ENCODE measurements at regions not wholly inside any gene's neighbourhood (a gene's known extent, or its start where the extent isn't known, plus 50 kb on each side); places are given as distances from the start of the nearest gene placed in this dataset.

DNA sequence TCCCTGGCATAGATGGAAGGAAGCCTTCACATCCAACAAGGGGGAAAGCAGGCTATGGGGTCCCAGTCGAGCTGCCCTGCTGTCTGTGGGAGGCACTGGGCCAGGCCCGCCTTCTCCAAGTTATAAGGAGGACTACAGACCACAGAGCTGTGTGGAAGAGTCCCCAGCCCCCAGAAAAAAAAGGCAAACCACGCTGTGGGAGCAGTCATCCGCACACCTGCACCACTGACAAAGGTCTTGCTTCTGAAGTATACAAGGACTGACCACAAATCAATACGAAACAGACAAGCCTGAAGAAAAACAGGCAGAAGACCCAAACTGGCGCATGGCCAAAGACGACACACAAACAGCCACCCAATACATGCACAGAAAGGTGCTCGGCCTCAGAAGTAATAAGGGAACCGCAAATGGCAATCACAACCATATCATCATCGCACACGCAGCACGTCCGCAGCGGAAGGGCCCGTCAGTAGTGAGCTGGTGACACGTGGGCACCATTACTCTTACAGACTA is 384.1 kb downstream of the CTTN start:
- ChIA-PET POLR2A (no interaction called here), CTCF (no interaction called here)
- no peak for DNase-seq
- H3K4me1 ChIP-seq (ENCODE audit: control extremely low read depth in 1 of 4, control insufficient read depth in 4 of 4, insufficient read depth in 4 of 4, low read length in 3 of 4) = peaks cover 0 to 2% (median 0%) of the 10 kb centered on the region in 4 experiments
- peaks cover 0 to 3% (median 0%) of the 10 kb centered on the region in 5 experiments for H3K9me3 ChIP-seq (ENCODE audit: control extremely low read depth in 1 of 5, control insufficient read depth in 4 of 5, insufficient read depth in 2 of 5, low read depth in 1 of 5, low read length in 4 of 5)
- peaks cover 0 to 3% (median 0%) of the 10 kb centered on the region in 5 experiments for H3K27me3 ChIP-seq (replicated peaks in 2 of 5; ENCODE audit: control insufficient read depth in 4 of 5, insufficient read depth in 5 of 5, low read length in 4 of 5)
- no peak overlapping the region for H3K27ac ChIP-seq (ENCODE audit: insufficient read depth in 1 of 2, low read depth in 1 of 2, low read length in 2 of 2, poor library complexity in 1 of 2, severe bottlenecking in 2 of 2)
- H3K4me3 ChIP-seq (ENCODE audit: control insufficient read depth in 1 of 7, extremely low read depth in 1 of 7, insufficient read depth in 4 of 7, low read depth in 2 of 7, low read length in 6 of 7) = no peak overlapping the region
- WGBS (ENCODE audit: insufficient coverage) = 92% methylated on average over 12 of the region's 16 CpGs
- H3K36me3 ChIP-seq (ENCODE audit: control insufficient read depth in 4 of 4, insufficient read depth in 4 of 4, low read length in 3 of 4) = no peaks in the 10 kb centered on the region

DNA sequence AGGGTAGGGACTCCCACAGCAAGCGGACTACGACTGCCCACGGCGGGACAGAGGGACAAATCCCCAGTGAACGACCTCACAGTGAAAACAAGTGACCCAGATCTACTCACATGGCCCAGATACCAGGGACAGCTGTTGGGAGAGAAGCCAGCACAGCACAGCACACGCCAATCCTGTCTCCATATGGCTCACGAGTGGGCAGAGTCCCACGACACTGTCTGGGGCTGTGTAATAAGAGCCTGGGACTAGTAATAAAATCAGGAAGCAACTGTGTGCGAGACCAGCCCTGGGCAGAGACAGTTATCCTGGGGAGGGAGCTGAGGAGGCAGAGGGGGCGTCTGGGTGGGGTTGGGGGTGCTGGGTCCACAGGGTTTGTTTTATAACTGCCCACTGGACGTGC is 385.0 kb downstream of the CTTN start:
- Histone ChIP-seq H3K27ac (ENCODE audit: insufficient read depth in 1 of 2, low read depth in 1 of 2, low read length in 2 of 2, poor library complexity in 1 of 2, severe bottlenecking in 2 of 2) (no peak overlapping the region), H3K36me3 (ENCODE audit: control insufficient read depth in 4 of 4, insufficient read depth in 4 of 4, low read length in 3 of 4) (no peaks in the 10 kb centered on the region), H3K4me1 (ENCODE audit: control extremely low read depth in 1 of 4, control insufficient read depth in 4 of 4, insufficient read depth in 4 of 4, low read length in 3 of 4) (peaks cover 0 to 2% (median 0%) of the 10 kb centered on the region in 4 experiments), H3K27me3 (replicated peaks in 2 of 5; ENCODE audit: control insufficient read depth in 4 of 5, insufficient read depth in 5 of 5, low read length in 4 of 5) (peaks cover 0 to 3% (median 0%) of the 10 kb centered on the region in 5 experiments), H3K9me3 (ENCODE audit: control extremely low read depth in 1 of 5, control insufficient read depth in 4 of 5, insufficient read depth in 2 of 5, low read depth in 1 of 5, low read length in 4 of 5) (peaks cover 0 to 3% (median 0%) of the 10 kb centered on the region in 5 experiments), H3K4me3 (ENCODE audit: control insufficient read depth in 1 of 7, extremely low read depth in 1 of 7, insufficient read depth in 4 of 7, low read depth in 2 of 7, low read length in 6 of 7) (no peak overlapping the region)
- CTCF ChIA-PET = no interaction called here
- DNase-seq = no peak
- POLR2A ChIA-PET = no interaction called here
- WGBS (ENCODE audit: insufficient coverage) = 88% methylated on average over 4 of the region's 11 CpGs

DNA sequence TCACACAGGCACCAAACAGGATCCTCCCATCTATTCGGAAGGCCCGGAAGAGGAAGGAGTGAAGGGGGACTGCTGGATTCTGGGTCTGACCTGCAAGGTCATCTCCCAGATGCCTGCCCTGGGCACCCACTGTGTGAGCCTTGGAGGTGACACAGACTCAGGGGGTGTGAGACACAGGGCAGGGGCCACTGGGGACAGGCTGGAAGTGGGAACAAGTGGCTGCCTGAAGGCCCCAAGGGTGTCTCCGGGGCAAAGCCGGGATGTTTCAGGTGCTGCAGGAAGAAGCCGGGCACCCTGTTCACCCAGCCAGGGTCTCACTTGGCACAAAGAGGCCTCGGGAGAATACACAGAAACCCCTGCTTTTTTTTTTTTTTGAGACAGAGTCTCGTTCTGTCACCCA is 385.5 kb downstream of the CTTN start:
- DNase-seq = no peak
- ChIA-PET POLR2A (no interaction called here), CTCF (no interaction called here)
- Histone ChIP-seq H3K4me1 (ENCODE audit: control extremely low read depth in 1 of 4, control insufficient read depth in 4 of 4, insufficient read depth in 4 of 4, low read length in 3 of 4) (no peaks in the 10 kb centered on the region), H3K9me3 (ENCODE audit: control extremely low read depth in 1 of 5, control insufficient read depth in 4 of 5, insufficient read depth in 2 of 5, low read depth in 1 of 5, low read length in 4 of 5) (peaks cover 0 to 3% (median 0%) of the 10 kb centered on the region in 5 experiments), H3K36me3 (ENCODE audit: control insufficient read depth in 4 of 4, insufficient read depth in 4 of 4, low read length in 3 of 4) (no peaks in the 10 kb centered on the region), H3K27ac (ENCODE audit: insufficient read depth in 1 of 2, low read depth in 1 of 2, low read length in 2 of 2, poor library complexity in 1 of 2, severe bottlenecking in 2 of 2) (no peak overlapping the region), H3K4me3 (ENCODE audit: control insufficient read depth in 1 of 7, extremely low read depth in 1 of 7, insufficient read depth in 4 of 7, low read depth in 2 of 7, low read length in 6 of 7) (no peak overlapping the region), H3K27me3 (replicated peaks in 2 of 5; ENCODE audit: control insufficient read depth in 4 of 5, insufficient read depth in 5 of 5, low read length in 4 of 5) (no peaks in the 10 kb centered on the region)
- WGBS (ENCODE audit: insufficient coverage) = 92% methylated on average over 6 of the region's 7 CpGs

DNA sequence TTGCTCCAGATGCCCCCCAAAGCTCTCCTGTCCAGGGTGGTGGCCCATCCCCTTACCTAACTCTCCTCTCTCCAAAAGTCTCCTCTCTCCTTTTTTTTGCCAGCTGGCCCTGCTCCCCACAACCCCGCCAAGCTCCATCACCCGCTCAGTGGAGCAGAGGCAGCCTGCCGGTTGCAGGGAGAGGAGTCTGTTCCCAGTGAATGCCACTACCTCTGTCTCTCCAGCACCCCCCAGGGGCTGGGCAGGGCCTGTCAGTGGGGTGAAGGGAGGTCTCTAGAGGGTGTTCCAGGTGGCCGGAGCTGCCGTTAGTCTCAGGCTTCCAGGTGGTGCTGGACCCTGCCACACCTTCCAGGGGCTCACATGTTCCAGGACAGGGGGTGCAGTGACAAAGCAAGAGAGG is 387.0 kb downstream of the CTTN start:
- H3K4me3 ChIP-seq (ENCODE audit: control insufficient read depth in 1 of 7, extremely low read depth in 1 of 7, insufficient read depth in 4 of 7, low read depth in 2 of 7, low read length in 6 of 7) = no peak overlapping the region
- H3K4me1 ChIP-seq (ENCODE audit: control extremely low read depth in 1 of 4, control insufficient read depth in 4 of 4, insufficient read depth in 4 of 4, low read length in 3 of 4) = no peaks in the 10 kb centered on the region
- peaks cover 0 to 3% (median 0%) of the 10 kb centered on the region in 5 experiments for H3K9me3 ChIP-seq (ENCODE audit: control extremely low read depth in 1 of 5, control insufficient read depth in 4 of 5, insufficient read depth in 2 of 5, low read depth in 1 of 5, low read length in 4 of 5)
- no peak for DNase-seq
- POLR2A ChIA-PET = no interaction called here
- H3K27ac ChIP-seq (ENCODE audit: insufficient read depth in 1 of 2, low read depth in 1 of 2, low read length in 2 of 2, poor library complexity in 1 of 2, severe bottlenecking in 2 of 2) = no peak overlapping the region
- H3K36me3 ChIP-seq (ENCODE audit: control insufficient read depth in 4 of 4, insufficient read depth in 4 of 4, low read length in 3 of 4) = no peaks in the 10 kb centered on the region
- CTCF ChIA-PET = no interaction called here
- WGBS (ENCODE audit: insufficient coverage) = 100% methylated on average over 4 of the region's 5 CpGs
- no peaks in the 10 kb centered on the region for H3K27me3 ChIP-seq (replicated peaks in 2 of 5; ENCODE audit: control insufficient read depth in 4 of 5, insufficient read depth in 5 of 5, low read length in 4 of 5)

DNA sequence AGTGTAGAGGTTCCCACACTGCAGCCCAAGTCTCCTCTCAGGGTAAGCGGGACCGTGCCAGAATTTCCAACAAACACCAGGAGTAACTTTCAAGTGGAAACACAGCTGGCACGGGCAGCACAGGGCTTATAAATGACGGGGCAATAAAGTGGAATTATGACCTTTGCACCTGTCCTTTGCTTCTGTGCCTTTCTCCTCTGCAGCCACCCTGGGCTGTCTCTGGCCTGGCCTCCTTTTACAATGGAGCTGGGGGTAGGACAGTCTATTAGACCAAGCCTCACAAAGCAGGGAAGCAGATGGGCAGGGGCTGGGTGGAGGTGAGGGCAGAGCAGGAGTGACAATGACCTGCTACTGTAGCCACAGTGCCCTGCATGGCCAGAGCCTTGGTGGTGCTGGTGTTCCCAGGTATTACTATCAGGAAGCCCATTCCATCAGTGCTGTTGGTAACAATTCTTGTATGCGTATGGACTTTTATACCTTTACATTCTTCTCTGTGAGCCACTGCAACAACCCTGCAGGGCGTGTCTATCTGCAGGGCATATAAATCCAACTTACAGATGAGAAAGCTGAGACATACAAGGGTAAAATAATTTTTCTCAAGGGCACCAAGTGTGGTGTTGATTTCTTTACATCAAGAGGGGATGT is 387.8 kb downstream of the CTTN start:
- Histone ChIP-seq H3K36me3 (ENCODE audit: control insufficient read depth in 4 of 4, insufficient read depth in 4 of 4, low read length in 3 of 4) (no peaks in the 10 kb centered on the region), H3K4me3 (ENCODE audit: control insufficient read depth in 1 of 7, extremely low read depth in 1 of 7, insufficient read depth in 4 of 7, low read depth in 2 of 7, low read length in 6 of 7) (no peak overlapping the region), H3K9me3 (ENCODE audit: control extremely low read depth in 1 of 5, control insufficient read depth in 4 of 5, insufficient read depth in 2 of 5, low read depth in 1 of 5, low read length in 4 of 5) (peaks cover 0 to 5% (median 0%) of the 10 kb centered on the region in 5 experiments), H3K4me1 (ENCODE audit: control extremely low read depth in 1 of 4, control insufficient read depth in 4 of 4, insufficient read depth in 4 of 4, low read length in 3 of 4) (no peaks in the 10 kb centered on the region), H3K27ac (ENCODE audit: insufficient read depth in 1 of 2, low read depth in 1 of 2, low read length in 2 of 2, poor library complexity in 1 of 2, severe bottlenecking in 2 of 2) (no peak overlapping the region), H3K27me3 (replicated peaks in 2 of 5; ENCODE audit: control insufficient read depth in 4 of 5, insufficient read depth in 5 of 5, low read length in 4 of 5) (no peaks in the 10 kb centered on the region)
- CTCF ChIA-PET = no interaction called here
- POLR2A ChIA-PET = no interaction called here
- 92% methylated on average over 5 of the region's 6 CpGs for WGBS (ENCODE audit: insufficient coverage)
- DNase-seq = no peak

DNA sequence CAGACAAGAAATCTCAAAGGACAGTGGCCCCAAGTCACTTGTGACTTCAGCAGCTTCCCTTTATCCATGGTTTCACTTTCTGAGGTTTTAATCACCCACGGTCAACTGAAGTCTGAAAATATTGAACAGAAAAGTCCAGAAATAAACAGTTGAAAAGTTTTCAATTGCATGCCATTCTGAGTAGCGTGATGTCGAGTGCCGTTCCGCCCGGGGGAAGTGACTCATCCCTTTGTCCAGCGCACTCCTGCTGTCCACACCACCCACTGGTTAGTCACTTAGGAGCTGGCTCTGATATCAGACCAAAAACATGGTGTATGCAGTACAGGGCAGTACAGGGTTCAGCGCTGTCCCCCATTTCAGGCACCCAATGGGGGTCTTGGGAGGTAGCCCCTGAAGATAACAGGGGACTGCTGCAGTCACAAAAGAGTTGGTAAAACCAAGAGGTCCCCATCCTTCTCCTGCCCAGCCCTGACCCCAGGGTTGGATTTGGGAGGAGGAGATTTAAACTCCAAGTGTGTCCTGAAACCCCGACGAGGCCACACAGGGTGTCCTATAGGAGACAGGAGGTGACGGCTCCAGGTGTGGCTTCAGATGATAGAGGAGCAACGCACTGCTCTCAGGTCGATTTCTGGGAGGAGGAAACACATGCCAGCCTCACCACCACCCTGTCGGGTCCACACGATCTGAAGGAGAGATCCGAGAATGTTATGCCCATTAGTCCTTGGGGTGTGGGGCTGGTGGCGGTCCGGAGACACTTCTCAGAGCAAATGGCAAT is 390.1 kb downstream of the CTTN start:
- no peak for DNase-seq
- Histone ChIP-seq H3K4me1 (ENCODE audit: control extremely low read depth in 1 of 4, control insufficient read depth in 4 of 4, insufficient read depth in 4 of 4, low read length in 3 of 4) (no peaks in the 10 kb centered on the region), H3K27me3 (replicated peaks in 2 of 5; ENCODE audit: control insufficient read depth in 4 of 5, insufficient read depth in 5 of 5, low read length in 4 of 5) (no peaks in the 10 kb centered on the region), H3K36me3 (ENCODE audit: control insufficient read depth in 4 of 4, insufficient read depth in 4 of 4, low read length in 3 of 4) (no peaks in the 10 kb centered on the region), H3K9me3 (ENCODE audit: control extremely low read depth in 1 of 5, control insufficient read depth in 4 of 5, insufficient read depth in 2 of 5, low read depth in 1 of 5, low read length in 4 of 5) (peaks cover 0 to 18% (median 6%) of the 10 kb centered on the region in 5 experiments), H3K4me3 (ENCODE audit: control insufficient read depth in 1 of 7, extremely low read depth in 1 of 7, insufficient read depth in 4 of 7, low read depth in 2 of 7, low read length in 6 of 7) (no peak overlapping the region), H3K27ac (ENCODE audit: insufficient read depth in 1 of 2, low read depth in 1 of 2, low read length in 2 of 2, poor library complexity in 1 of 2, severe bottlenecking in 2 of 2) (no peak overlapping the region)
- POLR2A ChIA-PET = no interaction called here
- WGBS (ENCODE audit: insufficient coverage) = 94% methylated on average over 17 of the region's 18 CpGs
- CTCF ChIA-PET = no interaction called here

DNA sequence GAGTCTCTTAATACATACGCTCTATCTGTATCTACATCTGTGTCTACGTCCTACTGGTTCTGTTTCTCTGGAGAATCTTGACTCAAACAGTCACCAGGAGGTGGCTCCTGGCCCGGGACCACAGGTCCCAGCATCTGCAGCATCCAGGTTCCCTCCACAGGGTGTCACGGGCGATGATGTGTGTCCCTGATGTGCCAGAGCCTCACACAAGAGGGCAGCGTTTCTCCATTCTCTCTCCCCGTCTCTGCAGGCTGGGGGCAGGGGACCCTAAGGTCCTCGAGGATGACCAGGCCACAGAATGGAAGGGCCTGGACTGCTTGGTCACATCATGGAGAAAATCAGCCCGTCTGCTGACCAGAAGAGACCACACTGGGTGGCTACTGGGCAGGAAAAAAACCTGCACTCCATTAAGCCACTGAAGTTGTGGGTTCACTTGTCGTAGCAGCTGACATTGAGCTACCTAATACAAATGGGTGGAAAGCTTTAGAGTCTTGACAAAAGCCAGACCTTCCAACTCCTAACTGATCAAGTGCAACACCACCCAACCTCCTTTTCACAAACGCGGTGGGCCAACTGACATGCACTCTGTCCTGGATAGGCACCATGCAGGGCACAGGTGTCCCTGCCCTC is 392.5 kb downstream of the CTTN start:
- no peak overlapping the region for H3K27ac ChIP-seq (ENCODE audit: insufficient read depth in 1 of 2, low read depth in 1 of 2, low read length in 2 of 2, poor library complexity in 1 of 2, severe bottlenecking in 2 of 2)
- H3K4me3 ChIP-seq (ENCODE audit: control insufficient read depth in 1 of 7, extremely low read depth in 1 of 7, insufficient read depth in 4 of 7, low read depth in 2 of 7, low read length in 6 of 7) = no peak overlapping the region
- peaks cover 0 to 32% (median 7%) of the 10 kb centered on the region in 5 experiments for H3K9me3 ChIP-seq (ENCODE audit: control extremely low read depth in 1 of 5, control insufficient read depth in 4 of 5, insufficient read depth in 2 of 5, low read depth in 1 of 5, low read length in 4 of 5)
- 76% methylated on average over 11 of the region's 12 CpGs for WGBS (ENCODE audit: insufficient coverage)
- ChIA-PET POLR2A (no interaction called here), CTCF (interaction anchor here (0.6 kb wide), 1 partner anchor 775 kb away, joined by 3 read pairs; no protein-coding TSS in a partner anchor)
- no peak for DNase-seq
- no peaks in the 10 kb centered on the region for H3K27me3 ChIP-seq (replicated peaks in 2 of 5; ENCODE audit: control insufficient read depth in 4 of 5, insufficient read depth in 5 of 5, low read length in 4 of 5)
- H3K36me3 ChIP-seq (ENCODE audit: control insufficient read depth in 4 of 4, insufficient read depth in 4 of 4, low read length in 3 of 4) = no peaks in the 10 kb centered on the region
- H3K4me1 ChIP-seq (ENCODE audit: control extremely low read depth in 1 of 4, control insufficient read depth in 4 of 4, insufficient read depth in 4 of 4, low read length in 3 of 4) = no peaks in the 10 kb centered on the region
